Neural progenitor cell (in vitro differentiated cells): ENCODE measurements at regions not wholly inside any gene's neighbourhood (a gene's known extent, or its start where the extent isn't known, plus 50 kb on each side); places are given as distances from the start of the nearest gene placed in this dataset.

ENCODE experiments used
- CTCF ChIP-seq: fragments of 200-600 bp; sonication (generic); IDR thresholded peaks from 2 replicates; pipeline ENCODE4 v1.5.1; 2017; ENCODE audit warnings: antibody characterized with exemption, mild to moderate bottlenecking
- EZH2 ChIP-seq: fragments of 200-600 bp; sonication (generic); IDR thresholded peaks from 2 replicates; pipeline ENCODE4 v1.6.1; 2017; ENCODE audit warnings: antibody characterized with exemption, mild to moderate bottlenecking, moderate library complexity

- TF ChIP-seq CTCF = no peak
- no peak for TF ChIP-seq EZH2
Observed at GRCh38 chr3:79983118-79983517, 215.3 kb upstream of the ROBO1 start.
